ENCODE measurements at regions not wholly inside any gene's neighbourhood (a gene's known extent, or its start where the extent isn't known, plus 50 kb on each side); places are given as distances from the start of the nearest gene placed in this dataset.

- Histone ChIP-seq H2AK5ac (ENCODE audit: low read depth, low read length) (no peak overlapping the region), H3K23ac (ENCODE audit: insufficient read length) (no peak overlapping the region), H3K23me2 (ENCODE audit: low read depth, low read length) (no peaks in the 10 kb centered on the region), H3K36me3 (ENCODE audit: control insufficient read depth in 2 of 4, insufficient read depth in 4 of 4, low read length in 3 of 4) (no peaks in the 10 kb centered on the region), H2BK120ac (replicated peaks; ENCODE audit: low read depth, low read length) (no peak overlapping the region), H3K4me1 (replicated peaks in 1 of 4; ENCODE audit: control insufficient read depth in 3 of 4, insufficient read depth in 4 of 4, low read length in 3 of 4) (no peaks in the 10 kb centered on the region), H2BK20ac (ENCODE audit: low read length) (no peak overlapping the region), H3K4me3 (ENCODE audit: extremely low read depth in 1 of 4, insufficient read depth in 2 of 4, low read depth in 3 of 4, low read length in 4 of 4) (no peak overlapping the region), H3K79me1 (ENCODE audit: low read depth, low read length) (no peaks in the 10 kb centered on the region; the same call in 1 of the 2 replicates), H3K4me2 (ENCODE audit: insufficient read depth in 1 of 2, low read depth in 2 of 2, low read length in 2 of 2) (no peak overlapping the region), H4K91ac (replicated peaks; ENCODE audit: insufficient read length, low read length) (no peak overlapping the region), H3K9ac (replicated peaks in 1 of 4; ENCODE audit: extremely low read depth in 1 of 4, low read depth in 3 of 4, low read length in 3 of 4) (no peak overlapping the region), H3K4ac (replicated peaks; ENCODE audit: insufficient read length, low read depth, low read length) (no peak overlapping the region), H3K27ac (ENCODE audit: low read depth, low read length) (no peak overlapping the region), H4K20me1 (replicated peaks in 1 of 2; ENCODE audit: control insufficient read depth in 1 of 2, insufficient read depth in 2 of 2, low read length in 2 of 2) (no peaks in the 10 kb centered on the region), H3K79me2 (ENCODE audit: control insufficient read depth in 1 of 2, insufficient read depth in 2 of 2, low read length in 2 of 2) (no peaks in the 10 kb centered on the region), H4K5ac (ENCODE audit: insufficient read length, low read depth, low read length) (no peak overlapping the region), H2AFZ (ENCODE audit: low read length) (no peak overlapping the region), H3K18ac (ENCODE audit: extremely low read depth, low read length) (no peak overlapping the region), H4K8ac (ENCODE audit: extremely low read depth, insufficient read depth, low read length) (no peak overlapping the region), H2BK12ac (ENCODE audit: low read depth, low read length) (no peak overlapping the region), H3K14ac (ENCODE audit: insufficient read length) (no peak overlapping the region), H3K9me3 (ENCODE audit: insufficient read depth in 2 of 2, low read depth in 1 of 2, low read length in 1 of 2) (no peaks in the 10 kb centered on the region), H3K56ac (replicated peaks; ENCODE audit: insufficient read length, low read depth, low read length) (no peak overlapping the region), H2BK15ac (ENCODE audit: low read length) (no peak overlapping the region), H2BK5ac (ENCODE audit: low read depth, low read length) (no peak overlapping the region), H3K27me3 (replicated peaks in 1 of 4; ENCODE audit: control insufficient read depth in 3 of 4, extremely low read depth in 1 of 4, insufficient read depth in 3 of 4, low read length in 3 of 4) (no peaks in the 10 kb centered on the region)
- ChIA-PET CTCF (ENCODE audit: partially characterized antibody) (interaction anchor here (0.7 kb wide), 1 partner anchor 18 kb away, joined by 3 read pairs; no protein-coding TSS in a partner anchor), POLR2A (ENCODE audit: partially characterized antibody) (no interaction called here)
- TF ChIP-seq SRF (IDR thresholded peaks at IDR 0.05; ENCODE audit: low read depth, low read length), result no peak
- TF ChIP-seq SAP30 (IDR thresholded peaks at IDR 0.05; ENCODE audit: insufficient read depth, insufficient replicate concordance, low read length), result no peak
- TF ChIP-seq BACH1 (IDR thresholded peaks at IDR 0.05; ENCODE audit: low read length), result no peak
- no peak for DNase-seq (ENCODE audit: low read depth in 1 of 2, low spot score in 2 of 2)
- no peak for FAIRE-seq
These were observed 251.5 kb downstream of the TXNL1 start for GRCh38 chr18:56386856-56387255.

All from H1 (cell line).